Keratinocyte (primary cell): ENCODE measurements at regions not wholly inside any gene's neighbourhood (a gene's known extent, or its start where the extent isn't known, plus 50 kb on each side); places are given as distances from the start of the nearest gene placed in this dataset.

Experiments used
- EZH2 ChIP-seq: IDR thresholded peaks from one replicate; pipeline ENCODE4 v1.6.1; 2012; ENCODE audit warnings: inconsistent platforms, mild to moderate bottlenecking, low read length, moderate library complexity
- TF ChIP-seq, protein P1 (sequence below), 3 experiments: IDR thresholded peaks in 1 of 3; conservative IDR thresholded peaks in 1 of 3; optimal IDR thresholded peaks in 1 of 3; 2 replicates in 2 of 3; 3 replicates in 1 of 3; pipeline versions ENCODE3 to v1.5.1; 2011; ENCODE audit warnings: low read length in 3 of 3, mild to moderate bottlenecking in 3 of 3, moderate library complexity in 2 of 3, control low read depth in 1 of 3, inconsistent platforms in 1 of 3; ENCODE audit not compliant: insufficient read depth in 2 of 3; ENCODE audit errors: extremely low read depth in 1 of 3

DNA sequence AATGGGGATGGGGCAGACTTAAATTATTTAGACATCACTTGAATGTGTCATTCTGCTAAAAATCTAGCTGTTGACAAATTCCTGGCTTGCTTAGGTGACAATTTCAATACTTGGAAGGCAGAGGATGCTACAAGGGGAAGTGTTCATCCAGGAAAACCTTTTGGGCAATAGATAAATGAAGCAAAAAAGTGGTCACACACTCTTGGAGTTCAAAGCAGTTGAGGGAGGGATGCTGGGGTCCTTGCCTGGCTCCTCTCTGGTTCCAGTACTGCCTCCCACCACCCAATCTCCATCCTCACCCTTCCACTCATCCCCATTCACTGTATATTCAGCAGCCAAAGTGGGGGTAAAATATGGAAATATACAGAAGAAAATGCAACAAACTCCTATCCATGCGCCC lies 52.6 kb upstream of the FRMD4B start:
- TF ChIP-seq, protein P1, sequence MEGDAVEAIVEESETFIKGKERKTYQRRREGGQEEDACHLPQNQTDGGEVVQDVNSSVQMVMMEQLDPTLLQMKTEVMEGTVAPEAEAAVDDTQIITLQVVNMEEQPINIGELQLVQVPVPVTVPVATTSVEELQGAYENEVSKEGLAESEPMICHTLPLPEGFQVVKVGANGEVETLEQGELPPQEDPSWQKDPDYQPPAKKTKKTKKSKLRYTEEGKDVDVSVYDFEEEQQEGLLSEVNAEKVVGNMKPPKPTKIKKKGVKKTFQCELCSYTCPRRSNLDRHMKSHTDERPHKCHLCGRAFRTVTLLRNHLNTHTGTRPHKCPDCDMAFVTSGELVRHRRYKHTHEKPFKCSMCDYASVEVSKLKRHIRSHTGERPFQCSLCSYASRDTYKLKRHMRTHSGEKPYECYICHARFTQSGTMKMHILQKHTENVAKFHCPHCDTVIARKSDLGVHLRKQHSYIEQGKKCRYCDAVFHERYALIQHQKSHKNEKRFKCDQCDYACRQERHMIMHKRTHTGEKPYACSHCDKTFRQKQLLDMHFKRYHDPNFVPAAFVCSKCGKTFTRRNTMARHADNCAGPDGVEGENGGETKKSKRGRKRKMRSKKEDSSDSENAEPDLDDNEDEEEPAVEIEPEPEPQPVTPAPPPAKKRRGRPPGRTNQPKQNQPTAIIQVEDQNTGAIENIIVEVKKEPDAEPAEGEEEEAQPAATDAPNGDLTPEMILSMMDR (optimal IDR thresholded peaks at IDR 0.05 in 1 of 3, IDR thresholded peaks at IDR 0.05 in 1 of 3, conservative IDR thresholded peaks at IDR 0.05 in 1 of 3; ENCODE audit: extremely low read depth in 1 of 3, insufficient read depth in 2 of 3, low read length in 3 of 3) = no peak
- TF ChIP-seq EZH2 = no peak
